ENCODE measurements at regions not wholly inside any gene's neighbourhood (a gene's known extent, or its start where the extent isn't known, plus 50 kb on each side); places are given as distances from the start of the nearest gene placed in this dataset.

- no peaks in the 10 kb centered on the region for H3K9me3 ChIP-seq (ENCODE audit: control insufficient read depth, insufficient read depth, low read length)
- H3F3A ChIP-seq (ENCODE audit: control insufficient read depth, insufficient read depth): no peaks in the 10 kb centered on the region
- no peaks in the 10 kb centered on the region for H3K9me2 ChIP-seq (replicated peaks; ENCODE audit: control insufficient read depth, low read length)
- H3K4me2 ChIP-seq (ENCODE audit: low read length): no peak overlapping the region
- no peak overlapping the region for H3K27ac ChIP-seq (ENCODE audit: low read depth, low read length)
- no peaks in the 10 kb centered on the region for H3K4me1 ChIP-seq (ENCODE audit: control insufficient read depth, low read length)
- no peaks in the 10 kb centered on the region for H3K27me3 ChIP-seq (ENCODE audit: control insufficient read depth, low read length)
- no peak overlapping the region for H3K4me3 ChIP-seq (ENCODE audit: low read length)
- TF ChIP-seq EZH2phosphoT487 (IDR thresholded peaks at IDR 0.05; ENCODE audit: borderline replicate concordance, low read length): no peak
- TF ChIP-seq CTCF (IDR thresholded peaks at IDR 0.05; ENCODE audit: low read depth, low read length, poor library complexity, severe bottlenecking): no peak
- no peaks in the 10 kb centered on the region for H4K20me1 ChIP-seq (ENCODE audit: control insufficient read depth, insufficient read depth, low read depth, low read length)
- no peaks in the 10 kb centered on the region for H3K36me3 ChIP-seq (ENCODE audit: control insufficient read depth, low read length)
- H3K79me2 ChIP-seq (ENCODE audit: control insufficient read depth, low read length): no peaks in the 10 kb centered on the region
Measured at GRCh38 chr2:2519381-2519780, 188.3 kb upstream of the MYT1L start.

GRCh38 chr2:2517399-2517798 is 186.3 kb upstream of the MYT1L start:
- TF ChIP-seq CTCF (IDR thresholded peaks at IDR 0.05; ENCODE audit: low read depth, low read length, poor library complexity, severe bottlenecking) (no peak), EZH2phosphoT487 (IDR thresholded peaks at IDR 0.05; ENCODE audit: borderline replicate concordance, low read length) (no peak)
- no peaks in the 10 kb centered on the region for H3K4me1 ChIP-seq (ENCODE audit: control insufficient read depth, low read length)
- H3K9me3 ChIP-seq (ENCODE audit: control insufficient read depth, insufficient read depth, low read length): no peaks in the 10 kb centered on the region
- no peak overlapping the region for H3K4me3 ChIP-seq (ENCODE audit: low read length)
- no peaks in the 10 kb centered on the region for H3K36me3 ChIP-seq (ENCODE audit: control insufficient read depth, low read length)
- no peaks in the 10 kb centered on the region for H3K9me2 ChIP-seq (replicated peaks; ENCODE audit: control insufficient read depth, low read length)
- no peaks in the 10 kb centered on the region for H3F3A ChIP-seq (ENCODE audit: control insufficient read depth, insufficient read depth)
- H4K20me1 ChIP-seq (ENCODE audit: control insufficient read depth, insufficient read depth, low read depth, low read length): no peaks in the 10 kb centered on the region
- H3K27ac ChIP-seq (ENCODE audit: low read depth, low read length): no peak overlapping the region
- H3K4me2 ChIP-seq (ENCODE audit: low read length): no peak overlapping the region
- H3K27me3 ChIP-seq (ENCODE audit: control insufficient read depth, low read length): no peaks in the 10 kb centered on the region
- H3K79me2 ChIP-seq (ENCODE audit: control insufficient read depth, low read length): no peaks in the 10 kb centered on the region

- H3K27me3 ChIP-seq (ENCODE audit: control insufficient read depth, low read length): no peaks in the 10 kb centered on the region
- H3K4me3 ChIP-seq (ENCODE audit: low read length): no peak overlapping the region
- no peak overlapping the region for H3K4me2 ChIP-seq (ENCODE audit: low read length)
- H3F3A ChIP-seq (ENCODE audit: control insufficient read depth, insufficient read depth): no peaks in the 10 kb centered on the region
- no peaks in the 10 kb centered on the region for H3K9me2 ChIP-seq (replicated peaks; ENCODE audit: control insufficient read depth, low read length)
- no peaks in the 10 kb centered on the region for H3K79me2 ChIP-seq (ENCODE audit: control insufficient read depth, low read length)
- no peaks in the 10 kb centered on the region for H4K20me1 ChIP-seq (ENCODE audit: control insufficient read depth, insufficient read depth, low read depth, low read length)
- no peaks in the 10 kb centered on the region for H3K4me1 ChIP-seq (ENCODE audit: control insufficient read depth, low read length)
- TF ChIP-seq CTCF (IDR thresholded peaks at IDR 0.05; ENCODE audit: low read depth, low read length, poor library complexity, severe bottlenecking) (no peak), EZH2phosphoT487 (IDR thresholded peaks at IDR 0.05; ENCODE audit: borderline replicate concordance, low read length) (no peak)
- no peak overlapping the region for H3K27ac ChIP-seq (ENCODE audit: low read depth, low read length)
- no peaks in the 10 kb centered on the region for H3K36me3 ChIP-seq (ENCODE audit: control insufficient read depth, low read length)
- no peaks in the 10 kb centered on the region for H3K9me3 ChIP-seq (ENCODE audit: control insufficient read depth, insufficient read depth, low read length)
Measured at GRCh38 chr2:2516386-2516785, 185.3 kb upstream of the MYT1L start.

GRCh38 chr2:2512931-2513330 is 181.9 kb upstream of the MYT1L start:
- no peaks in the 10 kb centered on the region for H3K4me1 ChIP-seq (ENCODE audit: control insufficient read depth, low read length)
- H3K27me3 ChIP-seq (ENCODE audit: control insufficient read depth, low read length): no peaks in the 10 kb centered on the region
- no peak overlapping the region for H3K4me2 ChIP-seq (ENCODE audit: low read length)
- H3K4me3 ChIP-seq (ENCODE audit: low read length): no peak overlapping the region
- H3K36me3 ChIP-seq (ENCODE audit: control insufficient read depth, low read length): no peaks in the 10 kb centered on the region
- no peaks in the 10 kb centered on the region for H4K20me1 ChIP-seq (ENCODE audit: control insufficient read depth, insufficient read depth, low read depth, low read length)
- H3K9me3 ChIP-seq (ENCODE audit: control insufficient read depth, insufficient read depth, low read length): no peaks in the 10 kb centered on the region
- TF ChIP-seq EZH2phosphoT487 (IDR thresholded peaks at IDR 0.05; ENCODE audit: borderline replicate concordance, low read length): no peak
- TF ChIP-seq CTCF (IDR thresholded peaks at IDR 0.05; ENCODE audit: low read depth, low read length, poor library complexity, severe bottlenecking): no peak
- H3K79me2 ChIP-seq (ENCODE audit: control insufficient read depth, low read length): no peaks in the 10 kb centered on the region
- H3K9me2 ChIP-seq (replicated peaks; ENCODE audit: control insufficient read depth, low read length): no peaks in the 10 kb centered on the region
- no peak overlapping the region for H3K27ac ChIP-seq (ENCODE audit: low read depth, low read length)
- no peaks in the 10 kb centered on the region for H3F3A ChIP-seq (ENCODE audit: control insufficient read depth, insufficient read depth)

Data from DOHH2 (cell line).